IMR-90 (cell line): ENCODE measurements at regions not wholly inside any gene's neighbourhood (a gene's known extent, or its start where the extent isn't known, plus 50 kb on each side); places are given as distances from the start of the nearest gene placed in this dataset.

Experiments used
- ATAC-seq: fragments of 200-7000 bp; cut with Tn5 transposase; 2 replicates; pipeline ENCODE4 v1.9.1; 2020; ENCODE audit warnings: low read depth, mild to moderate bottlenecking, moderate library complexity
- BruUV-seq: library from RNA; stranded (reverse); fragments of 400-500 nt; replicated peaks from 2 replicates; lab custom pipeline; 2021; lab: Mats Ljungman, UMichigan
- CTCF ChIA-PET: fragments of 300-600 bp; formaldehyde crosslinking; extraction: SDS; loops from one replicate; lab custom pipeline; 2021; ENCODE audit warnings: antibody characterized with exemption; lab: Yijun Ruan, JAX
- POLR2A ChIA-PET: fragments of 300-600 bp; sonication (Branson Sonifier 250); formaldehyde crosslinking; loops from one replicate; lab custom pipeline; 2022; ENCODE audit warnings: antibody characterized with exemption; ENCODE audit not compliant: unreplicated experiment; lab: Charles Lee
- DNase-seq: peaks from one replicate; pipeline ENCODE4 v3.0.0; 2013
- H2AFZ ChIP-seq: replicated peaks from 2 replicates; pipeline ENCODE3; 2013; ENCODE audit warnings: low read length, mild to moderate bottlenecking; ENCODE audit not compliant: poor library complexity
- H2AK5ac ChIP-seq: 2 replicates; pipeline ENCODE4 v1.6.1; 2013; ENCODE audit warnings: low read depth, low read length, inconsistent platforms
- H2AK9ac ChIP-seq: replicated peaks from 2 replicates; pipeline ENCODE3; 2013; ENCODE audit warnings: mild to moderate bottlenecking, low read depth, low read length, moderate library complexity; ENCODE audit not compliant: poor library complexity
- H2BK120ac ChIP-seq: 2 replicates; pipeline ENCODE4 v1.6.1; 2013; ENCODE audit warnings: low read depth, low read length, inconsistent platforms
- H2BK15ac ChIP-seq: 3 replicates; pipeline ENCODE4 v1.6.1; 2013; ENCODE audit warnings: low read depth, low read length, inconsistent platforms
- H2BK20ac ChIP-seq: 2 replicates; pipeline ENCODE4 v1.6.1; 2013; ENCODE audit warnings: low read depth, mild to moderate bottlenecking, inconsistent platforms, low read length, moderate library complexity
- H2BK5ac ChIP-seq: 2 replicates; pipeline ENCODE4 v1.6.1; 2013; ENCODE audit warnings: mild to moderate bottlenecking, low read depth, low read length, inconsistent platforms; ENCODE audit not compliant: poor library complexity, severe bottlenecking
- H3K14ac ChIP-seq: replicated peaks from 2 replicates; pipeline ENCODE4 v1.6.1; 2013; ENCODE audit warnings: low read depth, low read length, inconsistent platforms
- H3K18ac ChIP-seq: 2 replicates; pipeline ENCODE4 v1.6.1; 2013; ENCODE audit warnings: low read depth, low read length, control low read depth
- H3K23ac ChIP-seq: 2 replicates; pipeline ENCODE4 v1.6.1; 2013; ENCODE audit warnings: low read depth, low read length, inconsistent platforms
- H3K27ac ChIP-seq: 2 replicates; pipeline ENCODE4 v1.5.1; 2013; ENCODE audit warnings: mild to moderate bottlenecking, control low read depth, low read length; ENCODE audit not compliant: insufficient read depth
- H3K27me3 ChIP-seq: 2 replicates; pipeline ENCODE4 v1.6.1; 2013; ENCODE audit warnings: low read length; ENCODE audit not compliant: control insufficient read depth, insufficient read depth
- H3K36me3 ChIP-seq: 2 replicates; pipeline ENCODE4 v1.6.1; 2013; ENCODE audit warnings: low read length, mixed read lengths; ENCODE audit not compliant: control insufficient read depth, insufficient read depth
- H3K4ac ChIP-seq: 2 replicates; pipeline ENCODE4 v1.6.1; 2013; ENCODE audit warnings: low read depth, low read length, inconsistent platforms
- H3K4me1 ChIP-seq: 2 replicates; pipeline ENCODE4 v1.6.1; 2013; ENCODE audit warnings: low read length, mixed read lengths; ENCODE audit not compliant: control insufficient read depth, insufficient read depth
- H3K4me2 ChIP-seq: 2 replicates; pipeline ENCODE4 v1.6.1; 2013; ENCODE audit warnings: low read depth, mild to moderate bottlenecking, control low read depth, low read length, moderate library complexity
- H3K4me3 ChIP-seq: 2 replicates; pipeline ENCODE4 v1.5.1; 2013; ENCODE audit warnings: low read depth, mild to moderate bottlenecking, control low read depth, low read length, moderate library complexity; ENCODE audit not compliant: insufficient read depth
- H3K56ac ChIP-seq: 2 replicates; pipeline ENCODE4 v1.6.1; 2013; ENCODE audit warnings: low read length, inconsistent platforms; ENCODE audit not compliant: insufficient read depth; ENCODE audit errors: extremely low read depth
- H3K79me1 ChIP-seq, 2 experiments: 2 replicates each; pipeline ENCODE4 v1.6.1; 2013; ENCODE audit warnings: low read length in 2 of 2, inconsistent platforms in 1 of 2, low read depth in 1 of 2
- H3K9ac ChIP-seq: 2 replicates; pipeline ENCODE4 v1.6.1; 2013; ENCODE audit warnings: low read depth, low read length, control low read depth
- H3K9me1 ChIP-seq: 2 replicates; pipeline ENCODE4 v1.6.1; 2013; ENCODE audit warnings: low read length, inconsistent platforms; ENCODE audit not compliant: insufficient read depth
- H3K9me3 ChIP-seq: 2 replicates; pipeline ENCODE4 v1.6.1; 2013; ENCODE audit warnings: low read length; ENCODE audit not compliant: control insufficient read depth, insufficient read depth
- H4K20me1 ChIP-seq: 2 replicates; pipeline ENCODE4 v1.6.1; 2013; ENCODE audit warnings: low read length, inconsistent platforms; ENCODE audit not compliant: insufficient read depth
- H4K5ac ChIP-seq: 2 replicates; pipeline ENCODE4 v1.6.1; 2013; ENCODE audit warnings: mild to moderate bottlenecking, low read depth, low read length, control low read depth
- H4K8ac ChIP-seq, 2 experiments: 2 replicates each; pipeline ENCODE4 v1.6.1; 2013; ENCODE audit warnings: low read depth in 2 of 2, low read length in 2 of 2, control low read depth in 1 of 2, inconsistent platforms in 1 of 2
- H4K91ac ChIP-seq: 2 replicates; pipeline ENCODE4 v1.6.1; 2013; ENCODE audit warnings: low read depth, low read length, inconsistent platforms; ENCODE audit not compliant: insufficient read depth
- BHLHE40 ChIP-seq: fragments of 150-350 bp; IDR thresholded peaks from 2 replicates; pipeline ENCODE4 v1.6.1; 2016; ENCODE audit warnings: mild to moderate bottlenecking, low read depth, low read length
- CEBPB ChIP-seq: IDR thresholded peaks from 2 replicates; pipeline ENCODE4 v1.6.1; 2012; ENCODE audit warnings: low read depth, low read length, improper control_type of control experiment
- CTCF ChIP-seq: conservative IDR thresholded peaks from 2 replicates; pipeline ENCODE4 v1.5.1; 2012; ENCODE audit warnings: mild to moderate bottlenecking, low read depth, low read length, improper control_type of control experiment
- ELK1 ChIP-seq: fragments of 150-350 bp; IDR thresholded peaks from 2 replicates; pipeline ENCODE4 v1.6.1; 2016; ENCODE audit warnings: low read depth, mild to moderate bottlenecking, low read length, moderate library complexity, borderline replicate concordance
- MAFK ChIP-seq: IDR thresholded peaks from 2 replicates; pipeline ENCODE4 v1.6.1; 2012; ENCODE audit warnings: low read depth, low read length, improper control_type of control experiment
- MXI1 ChIP-seq: IDR thresholded peaks from 2 replicates; pipeline ENCODE4 v1.6.1; 2012; ENCODE audit warnings: low read depth, mild to moderate bottlenecking, low read length, moderate library complexity, borderline replicate concordance
- NFE2L2 ChIP-seq: fragments of 150-350 bp; IDR thresholded peaks from 2 replicates; pipeline ENCODE4 v1.6.1; 2016; ENCODE audit warnings: low read depth, mild to moderate bottlenecking, low read length
- POLR2A ChIP-seq: IDR thresholded peaks from 2 replicates; pipeline ENCODE4 v1.6.1; 2012; ENCODE audit warnings: mild to moderate bottlenecking, low read depth, low read length
- RCOR1 ChIP-seq: IDR thresholded peaks from 2 replicates; pipeline ENCODE4 v1.6.1; 2012; ENCODE audit warnings: mild to moderate bottlenecking, low read length, improper control_type of control experiment; ENCODE audit not compliant: insufficient replicate concordance
- WGBS, 2 experiments: methylation state at CpG; one replicate each; pipeline versions ENCODE4 v1.1.5 to v1.1.7; 2013; ENCODE audit warnings: missing lambda C conversion rate in 2 of 2; ENCODE audit not compliant: insufficient read length in 1 of 2; ENCODE audit errors: extremely low coverage in 2 of 2; 5-methylcytosine and 5-hydroxymethylcytosine counted together
- dilution Hi-C: fragments of 300-500 bp; cut with HindIII; formaldehyde crosslinking; loops from one replicate; pipeline ENCODE4 v1.14.3; 2018; ENCODE audit warnings: low sequenced_read_pairs; ENCODE audit not compliant: unreplicated experiment
- in situ Hi-C: fragments of 300-500 bp; cut with MboI; formaldehyde crosslinking; loops from 3 replicates; pipeline ENCODE4 v1.14.3; 2019; ENCODE audit warnings: low sequenced_read_pairs, inconsistent platforms, mixed read lengths
- intact Hi-C: fragments of 100-400 bp; cut with micrococcal nuclease; formaldehyde crosslinking; loops from 2 replicates; pipeline ENCODE4 v1.10.0; 2022

GRCh38 chr2:7207631-7208030 lies 290.4 kb downstream of the RNF144A start:
- H2BK120ac ChIP-seq, result no peak overlapping the region
- H2BK20ac ChIP-seq, result no peak overlapping the region
- in situ Hi-C loops, result loop anchor here (25.0 kb wide), 1 partner anchor 1555 kb away; no protein-coding TSS in a partner anchor
- no peak overlapping the region for H4K5ac ChIP-seq
- no peak overlapping the region for H4K91ac ChIP-seq
- BruUV-seq, result no TSS peak
- H3K36me3 ChIP-seq, result no peaks in the 10 kb centered on the region
- no peak overlapping the region for H3K4ac ChIP-seq
- H4K8ac ChIP-seq, result no peak overlapping the region
- ChIA-PET CTCF (no interaction called here), POLR2A (no interaction called here)
- intact Hi-C loops, result no loop called here
- peaks cover 7% of the 10 kb centered on the region; the same call in 1 of the 2 replicates for H3K9me3 ChIP-seq
- no peaks in the 10 kb centered on the region for H3K9me1 ChIP-seq
- H3K23ac ChIP-seq, result no peak overlapping the region
- no peak overlapping the region for H3K56ac ChIP-seq
- no peak overlapping the region for H2AK5ac ChIP-seq
- no peak overlapping the region for H3K14ac ChIP-seq
- H3K4me2 ChIP-seq, result no peak overlapping the region
- no peak overlapping the region for H2BK5ac ChIP-seq
- H2AK9ac ChIP-seq, result no peak overlapping the region
- ATAC-seq (no peak), DNase-seq (no peak)
- no peak overlapping the region for H3K27ac ChIP-seq
- no peak overlapping the region for H2AFZ ChIP-seq
- H3K9ac ChIP-seq, result no peak overlapping the region
- no peak overlapping the region for H3K4me3 ChIP-seq
- no peaks in the 10 kb centered on the region for H4K20me1 ChIP-seq
- no peak overlapping the region for H2BK15ac ChIP-seq
- no peaks in the 10 kb centered on the region for H3K4me1 ChIP-seq
- H3K27me3 ChIP-seq, result no peaks in the 10 kb centered on the region
- TF ChIP-seq ELK1, result no peak
- TF ChIP-seq MXI1, result no peak
- TF ChIP-seq CEBPB, result no peak
- no peak for TF ChIP-seq RCOR1
- TF ChIP-seq CTCF, result no peak
- no peak for TF ChIP-seq MAFK
- TF ChIP-seq POLR2A, result no peak
- no peak for TF ChIP-seq BHLHE40
- no peak for TF ChIP-seq NFE2L2
- no peaks in the 10 kb centered on the region for H3K79me1 ChIP-seq
- H3K18ac ChIP-seq, result no peak overlapping the region
- WGBS, 2 experiments, result 44% methylated on average over 1 of the region's 7 CpGs; no CpG with 5 or more reads in 1 of the 2 experiments
- dilution Hi-C loops, result no loop called here
